Smooth muscle cell (in vitro differentiated cells): ENCODE measurements at regions not wholly inside any gene's neighbourhood (a gene's known extent, or its start where the extent isn't known, plus 50 kb on each side); places are given as distances from the start of the nearest gene placed in this dataset.

Experiments
- DNase-seq: peaks from one replicate; lab custom pipeline; 2025; ENCODE audit not compliant: unreplicated experiment; lab: John Stamatoyannopoulos, UW
- H2AFZ ChIP-seq: fragments of 200-600 bp; sonication (generic); 2 replicates; pipeline ENCODE4 v1.6.0; 2016; ENCODE audit warnings: antibody characterized with exemption, low read depth, mild to moderate bottlenecking
- H3F3A ChIP-seq: fragments of 200-600 bp; sonication (generic); 2 replicates; pipeline ENCODE4 v1.6.0; 2017; ENCODE audit warnings: antibody characterized with exemption, low read depth
- H3K27ac ChIP-seq: fragments of 200-600 bp; sonication (generic); 2 replicates; pipeline ENCODE4 v1.5.1; 2016; ENCODE audit warnings: low read depth, mild to moderate bottlenecking
- H3K27me3 ChIP-seq: fragments of 200-600 bp; sonication (generic); 2 replicates; pipeline ENCODE4 v1.6.1; 2016; ENCODE audit warnings: low read depth, mild to moderate bottlenecking
- H3K36me3 ChIP-seq: fragments of 200-600 bp; sonication (generic); 2 replicates; pipeline ENCODE4 v1.5.1; 2016; ENCODE audit warnings: low read depth
- H3K4me1 ChIP-seq: fragments of 200-600 bp; sonication (generic); 2 replicates; pipeline ENCODE4 v1.5.1; 2016; ENCODE audit warnings: low read depth
- H3K4me2 ChIP-seq: fragments of 200-600 bp; sonication (generic); 2 replicates; pipeline ENCODE4 v1.6.0; 2016; ENCODE audit warnings: mild to moderate bottlenecking
- H3K4me3 ChIP-seq: fragments of 200-600 bp; sonication (generic); 2 replicates; pipeline ENCODE4 v1.5.1; 2016; ENCODE audit warnings: mild to moderate bottlenecking
- H3K79me2 ChIP-seq: fragments of 200-600 bp; sonication (generic); 2 replicates; pipeline ENCODE4 v1.6.0; 2016; ENCODE audit warnings: low read depth, mild to moderate bottlenecking
- H3K9ac ChIP-seq: fragments of 200-600 bp; sonication (generic); 2 replicates; pipeline ENCODE4 v1.6.0; 2016; ENCODE audit warnings: low read depth
- H3K9me3 ChIP-seq: fragments of 200-600 bp; sonication (generic); replicated peaks from 2 replicates; pipeline ENCODE4 v1.5.1; 2016; ENCODE audit warnings: low read depth
- H4K20me1 ChIP-seq: fragments of 200-600 bp; sonication (generic); 2 replicates; pipeline ENCODE4 v1.6.0; 2016; ENCODE audit warnings: low read depth
- WGBS: methylation state at CpG from one replicate; pipeline ENCODE4 v1.1.7; 2016; ENCODE audit warnings: low lambda C conversion rate; 5-methylcytosine and 5-hydroxymethylcytosine counted together
- TF ChIP-seq, protein P1 (sequence below): fragments of 200-600 bp; sonication (generic); IDR thresholded peaks from 2 replicates; pipeline ENCODE4 v1.5.1; 2017; ENCODE audit warnings: borderline replicate concordance, mild to moderate bottlenecking, antibody characterized with exemption; ENCODE audit not compliant: insufficient read depth, poor library complexity, severe bottlenecking

GRCh38 chr9:13589034-13589737 lies 309.7 kb upstream of the MPDZ start:
- no peak overlapping the region for H3K9ac ChIP-seq
- H4K20me1 ChIP-seq, result no peaks in the 10 kb centered on the region
- H2AFZ ChIP-seq, result no peak overlapping the region
- H3K79me2 ChIP-seq, result no peaks in the 10 kb centered on the region
- H3K9me3 ChIP-seq, result no peaks in the 10 kb centered on the region
- H3K4me2 ChIP-seq, result no peak overlapping the region
- H3K4me1 ChIP-seq, result no peaks in the 10 kb centered on the region
- H3K27ac ChIP-seq, result no peak overlapping the region
- no peak for DNase-seq
- 95% methylated on average over 2 of the region's 2 CpGs for WGBS
- TF ChIP-seq, protein P1, sequence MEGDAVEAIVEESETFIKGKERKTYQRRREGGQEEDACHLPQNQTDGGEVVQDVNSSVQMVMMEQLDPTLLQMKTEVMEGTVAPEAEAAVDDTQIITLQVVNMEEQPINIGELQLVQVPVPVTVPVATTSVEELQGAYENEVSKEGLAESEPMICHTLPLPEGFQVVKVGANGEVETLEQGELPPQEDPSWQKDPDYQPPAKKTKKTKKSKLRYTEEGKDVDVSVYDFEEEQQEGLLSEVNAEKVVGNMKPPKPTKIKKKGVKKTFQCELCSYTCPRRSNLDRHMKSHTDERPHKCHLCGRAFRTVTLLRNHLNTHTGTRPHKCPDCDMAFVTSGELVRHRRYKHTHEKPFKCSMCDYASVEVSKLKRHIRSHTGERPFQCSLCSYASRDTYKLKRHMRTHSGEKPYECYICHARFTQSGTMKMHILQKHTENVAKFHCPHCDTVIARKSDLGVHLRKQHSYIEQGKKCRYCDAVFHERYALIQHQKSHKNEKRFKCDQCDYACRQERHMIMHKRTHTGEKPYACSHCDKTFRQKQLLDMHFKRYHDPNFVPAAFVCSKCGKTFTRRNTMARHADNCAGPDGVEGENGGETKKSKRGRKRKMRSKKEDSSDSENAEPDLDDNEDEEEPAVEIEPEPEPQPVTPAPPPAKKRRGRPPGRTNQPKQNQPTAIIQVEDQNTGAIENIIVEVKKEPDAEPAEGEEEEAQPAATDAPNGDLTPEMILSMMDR, result no peak
- H3F3A ChIP-seq, result no peaks in the 10 kb centered on the region
- H3K36me3 ChIP-seq, result no peaks in the 10 kb centered on the region
- H3K27me3 ChIP-seq, result no peaks in the 10 kb centered on the region
- H3K4me3 ChIP-seq, result no peak overlapping the region

DNA sequence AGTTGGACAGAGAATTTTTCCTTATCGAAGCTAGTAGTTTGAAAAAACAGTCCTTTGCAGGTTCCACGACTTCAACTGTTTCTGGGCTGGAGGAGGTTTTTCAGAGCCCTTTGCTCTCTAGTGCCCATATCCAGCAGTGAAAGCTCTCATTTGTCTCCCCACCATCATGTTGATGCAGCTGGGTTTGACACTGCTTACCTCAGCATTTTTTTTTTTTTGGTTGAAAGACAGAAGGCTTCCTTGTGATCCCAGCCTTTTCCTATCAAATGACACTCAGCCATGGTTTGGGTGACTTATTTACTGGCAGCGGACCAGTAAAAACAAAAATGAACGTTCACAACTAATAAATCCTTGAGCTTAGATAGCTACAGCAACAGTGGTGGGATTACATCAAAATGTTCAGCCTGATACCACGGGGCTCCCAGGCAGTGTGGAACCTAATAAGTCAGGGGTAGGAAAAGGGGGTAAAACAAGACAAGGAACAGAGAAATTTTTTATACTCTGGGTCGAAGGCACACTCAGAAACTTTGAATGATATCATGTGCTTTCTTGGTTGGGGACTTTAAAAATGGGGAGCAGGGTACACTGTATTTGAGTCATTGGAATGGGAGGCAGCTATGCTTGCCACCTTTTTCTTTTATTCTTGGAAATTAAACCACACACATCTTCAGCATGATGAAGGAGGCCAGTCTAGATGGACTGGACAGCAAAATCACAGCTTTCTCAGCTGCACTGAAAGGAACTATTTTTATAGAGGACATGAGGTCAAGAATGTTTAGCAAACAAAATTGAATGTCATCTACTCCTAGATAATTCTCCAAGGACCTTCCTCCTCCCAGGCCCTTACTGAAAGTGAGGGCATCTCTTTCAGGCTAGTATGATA lies 308.9 kb upstream of the MPDZ start:
- no peak overlapping the region for H3K9ac ChIP-seq
- H3K27me3 ChIP-seq, result no peaks in the 10 kb centered on the region
- TF ChIP-seq, protein P1, result no peak
- H3F3A ChIP-seq, result no peaks in the 10 kb centered on the region
- no peaks in the 10 kb centered on the region for H3K9me3 ChIP-seq
- no peak overlapping the region for H2AFZ ChIP-seq
- H4K20me1 ChIP-seq, result no peaks in the 10 kb centered on the region
- H3K4me1 ChIP-seq, result no peaks in the 10 kb centered on the region
- DNase-seq, result no peak
- H3K27ac ChIP-seq, result no peak overlapping the region
- no peak overlapping the region for H3K4me3 ChIP-seq
- H3K4me2 ChIP-seq, result no peak overlapping the region
- no peaks in the 10 kb centered on the region for H3K79me2 ChIP-seq
- 28% methylated on average over 6 of the region's 6 CpGs for WGBS
- no peaks in the 10 kb centered on the region for H3K36me3 ChIP-seq

GRCh38 chr9:13587571-13587970 lies 308.1 kb upstream of the MPDZ start:
- DNase-seq, result no peak
- no peaks in the 10 kb centered on the region for H3K9me3 ChIP-seq
- H3K4me3 ChIP-seq, result no peak overlapping the region
- H3K4me1 ChIP-seq, result no peaks in the 10 kb centered on the region
- H3F3A ChIP-seq, result no peaks in the 10 kb centered on the region
- H3K4me2 ChIP-seq, result no peak overlapping the region
- 84% methylated on average over 9 of the region's 9 CpGs for WGBS
- no peaks in the 10 kb centered on the region for H4K20me1 ChIP-seq
- TF ChIP-seq, protein P1, result no peak
- H3K36me3 ChIP-seq, result no peaks in the 10 kb centered on the region
- no peaks in the 10 kb centered on the region for H3K79me2 ChIP-seq
- no peak overlapping the region for H3K9ac ChIP-seq
- H3K27ac ChIP-seq, result no peak overlapping the region
- H2AFZ ChIP-seq, result no peak overlapping the region
- H3K27me3 ChIP-seq, result no peaks in the 10 kb centered on the region
